ENCODE measurements at regions not wholly inside any gene's neighbourhood (a gene's known extent, or its start where the extent isn't known, plus 50 kb on each side); places are given as distances from the start of the nearest gene placed in this dataset.
"Not testable (repeated sequence)": the region's sequence is repeated elsewhere in the genome, so short reads cannot be mapped to it uniquely, and the experiment has no call there.

DNA sequence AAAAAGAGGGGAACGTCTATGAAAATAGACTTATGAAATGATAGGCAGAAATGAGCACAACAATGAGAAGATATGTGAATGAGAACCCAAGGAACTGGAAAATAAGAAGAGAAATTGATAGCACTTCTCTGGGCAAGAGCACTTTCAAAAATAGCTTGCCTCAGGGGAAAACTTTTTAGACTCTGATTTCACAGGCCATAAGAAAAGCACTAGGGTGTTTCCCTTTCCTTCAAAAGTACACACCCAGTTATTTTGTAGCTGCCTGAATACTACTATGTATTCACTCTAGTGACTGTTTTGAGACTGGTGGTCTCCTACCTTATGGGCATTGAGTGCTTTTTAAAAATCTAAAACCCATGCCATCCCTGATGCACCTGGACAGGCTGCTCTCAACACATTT, 172.3 kb upstream of the SOX6 start:
- DNase-seq: no peak

DNA sequence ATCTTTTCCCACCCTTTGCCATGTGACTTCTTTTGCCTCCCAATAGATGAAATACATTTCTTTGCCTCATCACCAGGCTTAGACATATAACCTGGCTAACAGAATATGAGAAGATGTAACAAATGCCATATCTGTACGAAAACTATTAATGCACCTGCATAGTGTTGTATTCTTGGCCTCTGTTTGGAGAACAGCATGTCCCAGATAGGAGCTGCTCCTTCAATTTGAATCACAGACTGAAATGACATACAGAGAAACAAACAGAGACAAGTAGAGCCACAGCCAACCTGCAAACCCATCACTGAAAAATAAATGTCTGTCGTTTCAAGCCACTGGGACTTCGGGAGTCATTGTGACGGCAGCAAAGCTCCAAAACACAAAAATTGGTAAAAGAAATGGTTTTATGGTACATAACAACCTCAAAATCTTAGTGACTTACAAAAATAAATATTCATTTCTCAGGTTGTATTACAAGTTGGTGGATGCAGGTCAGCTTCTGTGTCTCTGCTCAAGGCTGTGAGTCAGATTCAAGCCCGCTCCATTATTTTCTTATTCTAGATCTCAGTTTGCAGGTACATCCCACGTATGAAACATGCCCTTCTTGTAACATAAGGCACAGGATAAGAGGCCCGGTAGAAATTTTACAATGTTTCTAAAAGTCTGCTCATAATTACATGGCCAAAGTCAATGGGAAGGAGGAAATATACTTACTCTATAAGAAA, 171.3 kb upstream of the SOX6 start:
- no peak for DNase-seq

DNA sequence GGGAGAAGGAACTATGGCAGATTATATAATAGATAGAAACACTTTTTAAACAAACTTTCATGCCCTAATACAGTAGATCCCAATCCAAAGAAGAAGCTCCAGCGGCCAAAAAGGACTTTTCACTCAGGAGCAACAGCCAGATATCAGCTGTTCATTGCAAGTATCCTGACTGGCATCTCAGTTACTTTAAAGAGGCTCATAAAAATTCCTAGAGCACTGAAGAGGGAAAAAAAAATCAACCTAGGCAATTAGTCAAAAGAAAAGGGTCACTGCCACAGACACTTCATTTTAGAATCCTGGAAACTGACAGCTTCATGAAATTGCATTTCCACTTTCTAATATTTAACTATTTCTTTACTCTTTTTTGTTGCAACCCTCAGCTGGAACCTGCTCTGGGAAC, 170.6 kb upstream of the SOX6 start:
- DNase-seq: no peak

DNA sequence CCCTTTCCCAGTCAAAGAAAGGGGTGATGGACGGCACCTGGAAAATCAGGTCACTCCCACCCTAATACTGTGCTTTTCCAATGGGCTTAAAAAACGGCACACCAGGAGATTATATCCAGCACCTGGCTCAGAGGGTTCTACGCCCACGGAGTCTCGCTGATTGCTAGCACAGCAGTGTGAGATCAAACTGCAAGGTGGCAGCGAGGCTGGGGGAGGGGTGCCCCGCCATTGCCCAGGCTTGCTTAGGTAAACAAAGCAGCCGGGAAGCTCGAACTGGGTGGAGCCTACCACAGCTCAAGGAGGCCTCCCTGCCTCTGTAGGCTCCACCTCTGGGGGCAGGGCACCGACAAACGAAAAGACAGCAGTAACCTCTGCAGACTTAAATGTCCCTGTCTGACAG, 164.4 kb upstream of the SOX6 start:
- DNase-seq: not testable (repeated sequence)

DNA sequence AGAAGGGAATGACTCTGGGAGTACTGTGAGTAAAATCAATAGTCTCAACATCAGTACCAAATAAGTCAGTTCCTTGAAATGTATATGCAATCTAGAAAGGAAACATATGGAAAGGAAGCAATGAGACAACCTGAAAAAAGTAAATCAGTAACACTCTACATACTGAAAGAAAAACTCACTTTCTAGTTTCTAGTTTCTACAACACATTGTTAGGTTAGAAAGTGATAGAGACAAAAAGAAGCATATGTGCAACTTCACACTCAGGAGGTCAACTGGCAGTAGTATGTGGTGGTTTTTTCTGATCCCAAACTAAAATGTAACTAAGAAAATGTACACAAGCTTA, 156.5 kb upstream of the SOX6 start:
- no peak for DNase-seq

DNA sequence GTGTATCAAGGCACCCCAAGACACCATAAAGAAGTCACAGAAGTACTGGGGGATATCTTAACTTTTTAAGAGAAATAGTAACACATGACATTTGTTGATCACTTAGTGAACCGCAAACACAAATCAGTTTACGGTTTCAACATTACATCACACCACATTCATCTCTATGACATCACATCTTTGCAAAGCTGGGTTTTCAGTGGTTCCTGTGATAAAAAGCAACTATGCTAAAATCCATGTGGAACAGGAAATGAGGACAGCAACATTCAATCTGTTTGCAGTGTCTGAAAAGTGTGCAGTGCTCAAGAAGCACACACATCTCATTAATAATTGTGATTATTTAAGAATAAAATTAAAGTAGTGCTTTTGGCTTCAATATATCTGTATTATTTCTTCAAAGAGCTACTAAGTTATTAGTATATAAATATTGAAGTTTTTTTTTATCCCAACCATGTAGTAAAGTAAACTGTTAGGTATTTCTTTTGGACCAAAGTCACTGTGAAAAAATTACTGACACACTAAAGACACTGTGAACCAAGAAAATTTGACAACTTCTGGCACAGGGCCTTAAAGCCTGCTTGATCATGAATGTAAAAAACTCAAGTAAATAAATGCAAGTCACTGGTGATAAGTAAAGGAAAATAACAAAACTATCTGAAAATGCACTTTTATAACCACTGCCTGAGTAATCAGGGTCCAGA, 156.0 kb upstream of the SOX6 start:
- DNase-seq: no peak

DNA sequence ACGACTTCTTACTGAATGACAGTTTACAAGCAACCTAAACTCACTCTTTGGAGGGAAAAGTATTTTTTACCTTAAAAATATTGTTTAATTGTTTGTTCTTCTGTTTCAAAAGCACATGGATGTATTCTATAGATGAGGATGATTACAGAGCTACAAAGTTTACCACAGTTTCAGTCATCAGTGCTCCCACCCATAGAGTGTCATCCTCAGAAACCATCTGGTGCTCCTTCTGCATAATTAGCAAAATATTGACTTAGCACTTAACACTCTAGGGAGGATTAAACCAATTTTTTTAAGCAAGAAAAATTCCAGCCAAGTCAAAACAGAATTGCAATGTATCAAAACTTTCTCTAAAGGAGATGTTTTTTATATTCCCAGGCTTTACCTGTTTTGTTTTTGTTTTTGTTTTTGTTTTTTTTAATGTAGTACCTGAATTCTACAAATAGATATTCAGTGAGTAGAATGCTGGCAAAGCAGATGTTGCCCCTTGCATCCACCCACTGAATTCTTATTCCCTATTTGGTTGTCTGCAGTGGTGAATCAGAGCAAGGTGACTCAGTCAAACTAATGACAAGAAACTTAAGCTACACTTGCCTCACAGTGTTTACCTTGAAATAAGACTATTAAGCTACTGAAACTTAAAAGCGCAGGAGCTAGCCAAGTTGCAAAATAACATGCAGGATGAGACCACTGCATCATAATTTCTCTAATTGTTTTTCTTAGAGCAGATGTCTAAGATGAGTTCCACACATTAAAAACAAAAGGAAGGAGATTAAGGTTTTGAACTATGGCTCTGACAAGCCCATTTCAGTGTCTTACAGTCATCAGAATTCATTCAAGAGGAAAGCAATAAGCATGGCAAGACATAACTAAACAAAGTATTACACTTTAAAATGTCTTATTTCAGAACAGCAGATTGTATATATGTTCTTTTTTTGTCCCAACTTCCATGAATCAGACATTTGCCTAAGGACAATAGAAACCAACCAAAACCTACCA, 155.1 kb upstream of the SOX6 start:
- no peak for DNase-seq

DNA sequence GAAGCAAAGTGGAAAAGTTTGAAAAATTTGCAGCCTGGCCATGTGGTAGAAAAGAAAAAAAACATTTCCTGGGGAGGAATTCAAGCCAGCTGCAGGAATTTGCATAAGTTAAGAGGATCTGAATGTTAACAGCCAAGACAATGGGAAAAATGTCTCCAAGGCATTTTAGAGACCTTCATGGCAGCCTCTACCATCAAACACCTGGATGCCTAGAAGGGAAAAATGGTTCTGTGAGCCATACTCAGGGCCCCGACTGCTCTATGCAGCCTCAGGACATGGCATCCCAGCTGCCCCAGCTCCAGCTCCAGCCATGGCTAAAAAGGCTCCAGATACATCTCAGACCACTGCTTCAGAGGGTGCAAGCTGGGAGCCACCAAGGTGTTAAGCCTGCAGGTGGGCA, 149.1 kb upstream of the SOX6 start:
- DNase-seq: no peak

DNA sequence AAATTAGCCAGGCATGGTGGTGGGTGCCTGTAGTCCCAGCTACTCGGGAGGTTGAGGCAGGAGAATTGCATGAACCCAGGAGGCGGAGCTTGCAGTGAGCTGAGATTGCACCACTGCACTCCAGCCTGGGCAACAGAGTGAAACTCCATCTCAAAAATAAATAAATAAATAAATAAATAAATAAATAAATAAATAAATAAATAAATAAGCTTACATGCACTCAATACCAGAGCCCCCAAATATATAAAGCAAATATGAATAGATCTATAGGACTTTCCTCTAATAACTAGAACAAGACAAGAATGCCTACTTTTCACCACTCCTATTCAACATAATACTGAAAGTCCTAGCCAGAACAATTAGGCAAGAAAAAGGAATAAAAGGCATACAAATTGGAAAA, 147.5 kb upstream of the SOX6 start:
- not testable (repeated sequence) for DNase-seq

DNA sequence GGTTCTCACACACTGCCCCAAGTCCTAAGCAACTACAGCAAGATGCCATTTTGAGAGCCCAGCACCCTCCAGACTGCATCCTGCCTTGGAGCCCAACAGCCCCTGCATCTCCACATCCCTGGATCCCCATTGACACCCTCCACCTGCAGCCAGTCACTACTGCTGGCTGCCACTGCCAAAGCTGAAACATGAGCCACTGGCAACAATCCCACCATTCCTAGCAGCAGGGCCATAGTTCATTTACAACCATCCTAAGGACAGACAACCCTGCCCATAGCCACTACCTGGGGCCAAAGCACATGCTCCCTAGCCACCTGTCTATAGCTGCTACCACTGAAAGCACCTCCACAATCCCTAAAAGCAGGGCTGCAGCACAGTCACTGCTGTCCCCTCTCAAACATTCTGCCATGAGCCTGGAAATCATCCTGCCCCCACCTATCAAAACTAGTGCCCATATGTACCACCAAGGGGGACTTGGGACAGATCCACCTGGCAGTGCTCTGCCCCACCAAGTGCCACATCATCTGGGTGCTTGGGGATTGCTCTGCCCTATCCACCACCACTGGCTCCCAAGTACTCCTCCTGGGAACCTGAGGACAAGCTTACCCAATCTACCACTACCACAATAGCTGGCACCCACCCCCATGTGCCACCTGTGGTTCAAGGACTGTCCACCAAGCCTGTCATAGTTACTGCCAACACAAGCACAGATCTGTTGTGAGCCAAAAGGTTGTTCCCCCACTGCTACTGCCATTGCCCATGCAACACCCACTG, 138.8 kb upstream of the SOX6 start:
- no peak for DNase-seq

DNA sequence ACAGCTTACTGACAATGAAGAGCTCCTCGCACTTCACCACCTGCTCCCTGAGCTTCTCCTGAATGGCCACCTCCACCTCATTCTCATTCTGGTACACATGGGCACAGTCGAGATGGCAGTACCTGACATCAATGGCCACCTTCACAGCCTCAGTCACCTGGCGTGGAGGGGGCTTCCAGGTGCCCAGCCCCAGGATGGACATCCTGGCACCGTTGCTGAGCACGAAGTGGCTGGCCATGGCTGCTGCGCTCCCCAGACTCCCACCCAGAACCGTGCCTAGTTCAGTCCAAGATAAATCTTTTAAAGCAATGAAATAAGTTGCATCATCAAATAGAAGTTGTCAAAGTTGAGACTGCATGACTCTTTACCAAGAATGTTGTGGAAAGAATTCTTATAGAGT, 128.1 kb upstream of the SOX6 start:
- DNase-seq: no peak

DNA sequence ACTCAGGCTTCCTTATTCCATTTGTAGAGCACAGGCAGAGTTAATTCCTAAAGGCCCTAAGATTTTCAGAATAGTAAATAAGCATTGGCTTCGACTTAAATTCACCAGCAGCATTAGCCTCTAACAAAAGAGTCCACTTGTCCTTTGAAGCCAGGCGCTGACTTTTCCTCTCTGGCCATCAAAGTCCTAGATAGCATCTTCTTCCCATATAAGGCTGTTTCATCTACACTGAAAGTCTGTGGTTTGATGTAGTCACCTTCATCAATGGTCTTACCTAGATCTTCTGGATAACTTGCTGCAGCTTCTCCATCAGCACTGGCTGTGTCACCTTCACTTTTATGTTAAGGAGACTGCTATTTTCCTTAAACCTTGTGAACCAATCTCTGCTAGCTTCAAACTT, 118.3 kb upstream of the SOX6 start:
- no peak for DNase-seq

DNA sequence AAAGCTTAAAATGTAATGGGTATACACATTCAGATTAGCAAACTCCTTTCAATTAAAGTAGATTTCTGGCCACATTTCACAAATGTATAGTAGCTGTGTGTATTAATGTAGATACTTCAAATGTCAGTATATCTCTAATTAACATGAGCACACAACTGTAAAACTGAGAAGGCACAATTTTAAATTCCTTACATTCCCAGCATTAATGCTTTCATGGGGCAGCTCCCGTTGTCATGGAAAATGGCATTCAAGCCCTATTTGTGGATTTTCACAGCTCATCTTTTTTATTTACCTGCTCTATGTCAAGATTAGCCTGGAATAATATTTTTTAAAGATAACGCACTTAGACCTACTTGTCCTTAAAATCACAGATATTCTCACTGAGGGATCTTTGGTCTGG, 113.6 kb upstream of the SOX6 start:
- DNase-seq: no peak

DNA sequence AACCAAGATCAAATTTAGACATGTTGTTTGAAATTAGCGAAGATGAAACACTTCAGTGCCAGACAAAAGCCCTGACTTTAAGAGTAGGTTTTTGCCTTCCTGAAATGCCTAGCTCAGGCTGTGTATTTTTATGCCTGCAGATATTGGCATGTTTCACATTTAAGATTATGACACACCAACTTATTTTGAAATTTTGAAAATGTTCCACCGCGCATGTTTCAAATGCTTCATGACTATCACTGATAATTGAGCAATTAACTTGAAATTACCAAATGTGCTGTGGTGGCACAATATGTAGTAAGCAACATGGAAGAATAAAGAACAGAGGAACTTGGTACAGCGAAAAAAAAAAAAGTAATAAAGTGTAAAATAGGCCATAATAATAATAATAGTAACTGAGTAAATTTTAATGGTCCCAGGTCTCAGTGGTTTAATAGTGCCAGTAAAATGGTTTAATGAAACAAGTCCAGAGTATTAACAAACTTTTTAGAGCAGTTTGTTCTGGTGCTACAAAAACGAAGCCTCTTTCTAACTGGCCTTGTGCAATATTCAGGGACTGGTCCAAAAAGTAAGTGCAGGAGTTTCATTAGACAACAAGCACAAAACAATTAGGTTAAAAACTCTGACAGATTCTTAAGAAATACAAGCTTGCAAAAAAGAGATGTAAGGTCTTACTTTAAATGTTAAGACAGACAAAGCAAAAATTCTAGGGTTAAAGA, 112.5 kb upstream of the SOX6 start:
- no peak for DNase-seq

DNA sequence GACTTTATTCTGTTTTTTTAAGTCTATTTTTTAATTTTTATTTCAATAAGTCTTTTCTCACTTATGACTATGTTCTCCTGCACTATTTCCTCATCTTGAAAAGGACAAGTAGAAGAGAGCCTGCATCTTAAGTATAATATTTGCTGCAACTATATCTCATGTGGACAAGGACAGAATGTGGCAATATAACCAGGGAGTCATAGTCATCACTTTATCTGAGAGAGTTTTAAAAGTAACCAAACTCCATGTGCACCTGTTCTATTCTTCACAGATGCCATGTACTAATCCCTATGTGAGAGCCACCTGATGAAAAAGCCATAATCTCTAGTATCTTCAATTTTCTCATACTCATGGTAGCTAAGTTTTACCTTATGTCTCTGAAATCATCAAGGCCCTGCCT, 104.2 kb upstream of the SOX6 start:
- no peak for DNase-seq

DNA sequence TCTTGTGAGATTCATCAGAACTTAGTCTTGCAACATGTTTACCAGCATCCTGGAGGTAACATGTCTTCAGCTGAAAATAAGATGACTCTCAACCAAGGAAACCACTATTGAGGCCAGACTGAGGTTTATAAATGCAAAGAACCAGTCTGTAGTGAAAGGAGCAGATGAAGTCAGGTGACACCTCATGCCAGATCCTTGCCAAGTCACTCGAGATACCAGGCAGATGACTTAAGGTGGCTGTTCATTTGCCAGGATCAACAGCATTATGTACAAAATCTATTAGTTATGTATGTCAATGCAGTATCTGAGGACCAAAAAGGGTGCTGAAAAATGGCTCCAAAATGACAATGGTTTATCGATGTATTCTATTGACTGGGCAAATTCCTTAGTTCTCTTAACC, 100.0 kb upstream of the SOX6 start:
- no peak for DNase-seq

DNA sequence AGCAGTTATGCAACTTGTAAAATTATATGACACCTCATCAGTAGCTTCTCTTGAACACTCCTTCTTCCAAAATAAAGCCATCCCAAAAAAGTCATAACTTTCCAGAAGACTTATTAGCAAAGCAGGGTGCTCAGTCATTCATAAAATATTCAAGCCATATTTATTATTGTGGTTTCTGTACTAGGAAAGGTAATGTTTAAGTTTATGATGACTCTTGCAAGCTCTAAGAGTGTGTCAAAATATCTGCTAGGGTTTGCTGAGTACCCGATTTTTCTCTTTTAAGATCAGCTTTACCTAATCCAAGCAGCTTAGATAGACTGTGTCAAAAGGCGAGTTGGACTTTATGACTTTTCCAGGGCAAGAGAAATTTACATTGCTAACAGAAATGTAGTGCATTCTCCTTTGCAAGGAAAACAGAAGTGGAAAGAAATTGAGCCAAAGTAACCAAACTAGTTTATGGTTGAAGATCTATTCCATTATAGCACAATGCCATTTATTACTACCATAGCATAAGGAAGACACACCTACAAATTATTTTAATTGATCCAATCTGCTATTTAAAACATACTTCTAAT, 98.0 kb upstream of the SOX6 start:
- no peak for DNase-seq

DNA sequence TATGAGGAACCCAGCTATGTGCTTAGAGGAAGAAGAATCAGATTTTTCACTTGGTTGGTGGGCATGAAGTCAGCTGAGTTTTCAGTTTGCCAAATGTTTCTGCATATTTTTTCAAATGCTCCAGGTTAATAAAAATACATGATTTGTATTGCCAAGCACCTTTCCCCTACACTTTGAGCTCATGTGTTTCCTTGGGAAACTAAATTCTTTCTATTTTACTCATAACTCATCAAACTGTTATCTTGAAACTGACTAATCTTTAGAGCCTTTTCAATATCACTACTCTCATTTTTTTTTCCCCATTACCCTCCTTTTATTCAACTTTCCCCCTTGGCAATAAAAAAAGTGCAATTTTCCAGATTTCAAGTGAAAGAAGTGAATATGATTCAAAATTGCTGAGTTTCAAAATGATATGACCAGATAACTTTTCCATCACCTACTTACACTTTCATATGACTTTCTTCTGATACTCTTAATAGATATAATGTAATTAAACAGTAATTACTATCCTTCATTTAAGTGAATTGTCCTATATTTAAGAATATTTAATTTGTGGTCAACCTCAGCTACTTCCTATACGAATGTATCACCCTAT, 91.9 kb upstream of the SOX6 start:
- no peak for DNase-seq

DNA sequence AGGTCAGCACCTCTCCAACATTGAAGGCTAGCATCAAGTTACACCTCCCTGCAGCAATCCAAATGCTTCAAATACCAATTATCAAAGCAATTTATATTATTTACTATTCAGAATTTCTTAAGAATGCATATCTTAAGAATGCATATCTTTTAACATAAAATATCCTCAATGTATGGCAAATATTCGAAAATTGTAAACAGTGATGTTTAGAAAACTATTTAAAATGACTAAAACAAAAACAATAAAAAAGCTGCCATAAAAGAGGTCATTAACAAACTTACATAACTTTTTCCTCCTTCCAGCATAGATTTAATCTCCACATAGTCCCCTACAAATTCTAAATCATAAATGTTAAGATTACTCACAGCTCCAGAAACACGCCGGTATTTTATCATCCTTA, 85.1 kb upstream of the SOX6 start:
- no peak for DNase-seq

DNA sequence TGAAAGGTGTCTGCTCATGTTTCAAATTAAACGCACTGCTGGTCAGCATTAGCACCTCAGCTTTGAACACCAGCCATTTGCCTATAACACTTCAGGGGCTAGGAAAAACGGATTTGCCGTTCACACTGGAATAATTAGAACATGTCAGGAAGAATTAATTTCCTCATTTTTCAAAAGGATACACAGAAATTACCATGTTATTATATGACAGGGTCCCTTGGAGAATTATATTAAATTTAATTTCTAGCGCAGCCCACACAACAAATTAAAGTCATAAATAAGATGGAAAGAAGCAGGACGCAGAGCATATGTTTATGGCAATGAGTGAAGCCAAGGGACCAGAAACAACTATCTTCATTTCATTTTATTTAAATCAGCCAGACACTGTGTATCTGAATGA, 83.8 kb upstream of the SOX6 start:
- no peak for DNase-seq

DNA sequence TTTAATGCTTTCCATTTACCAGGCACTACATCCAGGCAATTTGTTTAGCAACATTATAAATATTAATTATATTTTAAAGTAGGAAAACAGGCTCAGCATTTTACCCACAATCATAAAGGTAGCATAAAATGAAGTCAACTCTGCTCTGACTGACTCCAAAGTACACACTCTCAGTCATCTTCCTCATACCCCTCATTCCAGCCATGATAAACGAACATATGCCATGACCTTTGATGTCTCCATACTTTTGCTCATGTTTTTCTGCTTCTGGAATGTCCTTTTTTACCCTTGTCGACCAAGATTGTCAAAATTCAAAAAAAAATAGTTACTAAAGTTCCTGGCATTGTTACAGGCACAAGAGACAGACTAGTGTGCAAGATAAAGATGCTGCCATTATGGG, 77.7 kb upstream of the SOX6 start:
- DNase-seq: no peak

Measured in T-helper 9 cell (primary cell).